ENCODE measurements at regions not wholly inside any gene's neighbourhood (a gene's known extent, or its start where the extent isn't known, plus 50 kb on each side); places are given as distances from the start of the nearest gene placed in this dataset.

DNA sequence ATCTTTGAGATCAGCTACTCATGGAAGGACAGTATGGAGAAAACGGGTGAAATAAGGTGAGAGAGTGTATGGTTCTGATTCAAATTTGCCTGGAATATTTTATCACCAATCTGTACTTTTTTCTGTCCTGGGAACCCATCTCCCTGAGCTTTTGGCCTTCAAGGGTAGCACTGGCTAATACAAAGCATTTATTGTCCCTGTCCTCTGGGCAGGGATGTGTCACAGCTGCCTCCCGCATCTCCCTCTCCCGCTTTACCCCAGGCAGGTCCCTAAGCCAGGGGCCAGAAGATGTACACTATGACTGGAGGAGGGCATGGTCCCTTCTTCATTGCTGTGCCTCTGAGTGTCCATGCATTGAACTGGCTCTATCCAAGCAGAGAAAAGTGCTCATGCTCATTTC is 201.7 kb upstream of the CHRNA7 start:
- intact Hi-C loops (cut with micrococcal nuclease): no loop called here
- H3K9me3 Mint-ChIP-seq: no peaks in the 10 kb centered on the region
- no peaks in the 10 kb centered on the region for H3K36me3 Mint-ChIP-seq (ENCODE audit: low read depth)
- H3K4me1 Mint-ChIP-seq (ENCODE audit: low read depth): no peaks in the 10 kb centered on the region
- H3K27me3 Mint-ChIP-seq (ENCODE audit: low read depth): no peaks in the 10 kb centered on the region
- H3K4me3 Mint-ChIP-seq (ENCODE audit: low read depth): no peak overlapping the region
- no peak for DNase-seq (ENCODE audit: low spot score)
- H3K27ac Mint-ChIP-seq: no peak overlapping the region

DNA sequence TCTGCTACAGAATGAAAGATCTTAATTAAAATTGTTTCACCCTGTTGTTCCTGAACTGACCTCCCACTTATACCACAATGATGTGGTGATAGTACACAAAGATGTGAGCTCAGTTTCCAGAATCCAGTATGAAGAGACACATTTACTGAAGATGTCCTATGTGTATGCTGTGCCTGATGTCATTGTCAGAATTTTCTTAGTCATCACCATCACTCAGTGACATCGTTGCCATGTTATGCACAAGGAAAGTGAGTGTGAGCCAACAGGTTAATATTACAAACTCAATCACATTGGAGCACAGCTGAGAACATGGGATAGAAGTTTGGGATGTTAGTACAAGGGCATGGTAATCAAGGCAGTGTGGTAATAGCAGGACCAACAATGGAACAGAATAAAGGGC is 199.7 kb upstream of the CHRNA7 start:
- Mint-ChIP-seq H3K27me3 (ENCODE audit: low read depth) (no peaks in the 10 kb centered on the region), H3K9me3 (no peaks in the 10 kb centered on the region)

DNA sequence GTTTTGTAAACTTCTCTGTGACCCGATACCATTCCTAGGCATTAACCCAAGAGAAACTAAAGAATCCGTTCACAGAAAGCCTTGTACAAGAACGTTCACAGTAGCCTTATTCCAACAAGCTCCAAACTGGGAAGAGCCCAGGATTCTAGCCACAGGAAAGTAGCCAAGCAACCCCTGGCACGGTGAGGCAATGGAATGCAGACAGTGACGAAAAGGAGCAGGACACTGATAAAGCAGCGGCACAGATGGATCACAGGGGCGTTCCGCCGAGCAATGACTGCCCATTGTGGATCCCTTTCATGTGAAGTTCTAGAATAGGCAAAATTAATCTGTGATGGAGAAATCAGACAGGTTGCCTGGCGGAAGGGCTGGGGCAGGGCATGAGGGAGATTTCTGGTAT is 198.7 kb upstream of the CHRNA7 start:
- H3K27ac Mint-ChIP-seq: no peak overlapping the region
- no peaks in the 10 kb centered on the region for H3K9me3 Mint-ChIP-seq
- no peaks in the 10 kb centered on the region for H3K4me1 Mint-ChIP-seq (ENCODE audit: low read depth)
- H3K27me3 Mint-ChIP-seq (ENCODE audit: low read depth): peaks cover 2% of the 10 kb centered on the region
- H3K4me3 Mint-ChIP-seq (ENCODE audit: low read depth): no peak overlapping the region
- no peaks in the 10 kb centered on the region for H3K36me3 Mint-ChIP-seq (ENCODE audit: low read depth)
- intact Hi-C loops (cut with micrococcal nuclease): no loop called here
- DNase-seq (ENCODE audit: low spot score): no peak

More for the DNA sequence above, 199.7 kb upstream of the CHRNA7 start:
- Mint-ChIP-seq H3K4me1 (ENCODE audit: low read depth) (no peaks in the 10 kb centered on the region), H3K27ac (no peak overlapping the region), H3K4me3 (ENCODE audit: low read depth) (no peak overlapping the region), H3K36me3 (ENCODE audit: low read depth) (no peaks in the 10 kb centered on the region)
- DNase-seq (ENCODE audit: low spot score): no peak
- intact Hi-C loops (cut with micrococcal nuclease): no loop called here

DNA sequence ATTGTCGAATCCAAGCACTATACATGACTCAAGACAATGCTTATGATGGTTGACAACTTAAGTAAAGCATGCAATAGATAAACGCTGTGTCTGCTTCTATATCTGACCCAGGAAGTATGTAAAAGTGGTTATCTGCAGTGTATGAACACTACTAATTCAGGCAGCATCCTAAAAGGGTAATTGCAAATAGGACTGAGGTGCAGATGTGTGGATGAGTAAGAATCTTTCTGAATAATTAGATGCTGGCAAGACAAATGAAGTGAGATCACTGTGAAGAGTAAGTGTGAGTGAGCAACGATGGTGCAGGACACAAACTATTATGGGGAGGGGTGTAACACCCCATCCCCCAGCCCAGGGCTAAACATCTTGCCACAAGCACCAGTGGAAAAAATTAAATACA is 195.7 kb upstream of the CHRNA7 start:
- Mint-ChIP-seq H3K27me3 (ENCODE audit: low read depth) (peaks cover 2% of the 10 kb centered on the region), H3K4me3 (ENCODE audit: low read depth) (no peak overlapping the region), H3K4me1 (ENCODE audit: low read depth) (no peaks in the 10 kb centered on the region), H3K36me3 (ENCODE audit: low read depth) (no peaks in the 10 kb centered on the region), H3K27ac (no peak overlapping the region), H3K9me3 (no peaks in the 10 kb centered on the region)
- intact Hi-C loops (cut with micrococcal nuclease): no loop called here
- DNase-seq (ENCODE audit: low spot score): no peak

DNA sequence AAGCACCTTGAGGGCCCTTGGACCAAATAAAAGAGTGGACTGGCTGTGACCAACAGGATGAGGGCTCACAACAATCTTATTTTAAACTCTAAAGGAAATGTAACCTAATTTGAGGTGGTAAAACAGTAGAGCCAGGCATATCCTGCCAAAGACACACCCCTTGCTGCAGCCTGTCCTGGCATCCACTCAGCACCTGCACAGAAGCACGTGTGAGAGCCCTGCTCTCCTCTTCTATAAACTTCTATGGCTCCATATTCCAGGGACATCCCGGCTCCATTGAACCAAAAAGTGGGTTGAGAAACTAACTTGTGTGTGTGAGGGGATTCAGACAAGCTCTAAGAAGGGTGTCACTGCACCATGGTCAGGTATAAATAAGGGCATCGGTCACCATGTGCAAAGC is 190.9 kb upstream of the CHRNA7 start:
- Mint-ChIP-seq H3K27me3 (ENCODE audit: low read depth) (peaks cover 2% of the 10 kb centered on the region), H3K36me3 (ENCODE audit: low read depth) (no peaks in the 10 kb centered on the region), H3K4me3 (ENCODE audit: low read depth) (no peak overlapping the region), H3K4me1 (ENCODE audit: low read depth) (no peaks in the 10 kb centered on the region), H3K27ac (no peak overlapping the region), H3K9me3 (no peaks in the 10 kb centered on the region)
- no peak for DNase-seq (ENCODE audit: low spot score)
- intact Hi-C loops (cut with micrococcal nuclease): no loop called here

DNA sequence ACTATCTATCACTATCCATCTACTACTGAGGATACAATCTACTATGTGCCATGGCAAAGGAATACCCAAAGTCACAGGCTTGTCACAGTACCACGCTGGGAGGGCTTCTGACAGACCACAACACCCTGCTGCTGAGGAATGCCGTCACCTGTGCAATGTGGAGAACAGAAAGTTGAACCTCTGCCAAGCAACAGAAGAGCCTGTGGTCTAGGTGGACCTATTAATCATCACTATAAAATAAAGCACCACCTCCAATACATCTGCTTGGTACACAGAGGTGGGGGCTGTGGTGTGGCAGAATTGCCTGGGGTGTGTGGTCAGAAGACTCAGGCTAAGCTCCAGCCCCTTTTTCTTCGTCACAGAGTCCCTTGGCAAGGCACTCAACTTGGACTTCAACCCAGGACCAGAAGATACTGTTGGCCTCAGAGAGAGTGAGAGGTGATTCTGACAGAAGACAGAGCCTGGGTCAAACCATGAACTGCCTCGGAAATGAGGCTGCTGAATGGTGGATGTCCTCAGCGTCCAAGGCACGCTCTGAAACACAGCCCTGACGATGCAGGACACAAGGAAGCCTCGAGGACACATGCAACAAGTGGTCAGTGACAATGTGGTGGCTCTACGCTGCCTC is 189.4 kb upstream of the CHRNA7 start:
- DNase-seq (ENCODE audit: low spot score): no peak
- intact Hi-C loops (cut with micrococcal nuclease): no loop called here
- Mint-ChIP-seq H3K4me3 (ENCODE audit: low read depth) (no peak overlapping the region), H3K27me3 (ENCODE audit: low read depth) (peaks cover 2% of the 10 kb centered on the region), H3K9me3 (no peaks in the 10 kb centered on the region), H3K27ac (no peak overlapping the region), H3K4me1 (ENCODE audit: low read depth) (no peaks in the 10 kb centered on the region), H3K36me3 (ENCODE audit: low read depth) (no peaks in the 10 kb centered on the region)

DNA sequence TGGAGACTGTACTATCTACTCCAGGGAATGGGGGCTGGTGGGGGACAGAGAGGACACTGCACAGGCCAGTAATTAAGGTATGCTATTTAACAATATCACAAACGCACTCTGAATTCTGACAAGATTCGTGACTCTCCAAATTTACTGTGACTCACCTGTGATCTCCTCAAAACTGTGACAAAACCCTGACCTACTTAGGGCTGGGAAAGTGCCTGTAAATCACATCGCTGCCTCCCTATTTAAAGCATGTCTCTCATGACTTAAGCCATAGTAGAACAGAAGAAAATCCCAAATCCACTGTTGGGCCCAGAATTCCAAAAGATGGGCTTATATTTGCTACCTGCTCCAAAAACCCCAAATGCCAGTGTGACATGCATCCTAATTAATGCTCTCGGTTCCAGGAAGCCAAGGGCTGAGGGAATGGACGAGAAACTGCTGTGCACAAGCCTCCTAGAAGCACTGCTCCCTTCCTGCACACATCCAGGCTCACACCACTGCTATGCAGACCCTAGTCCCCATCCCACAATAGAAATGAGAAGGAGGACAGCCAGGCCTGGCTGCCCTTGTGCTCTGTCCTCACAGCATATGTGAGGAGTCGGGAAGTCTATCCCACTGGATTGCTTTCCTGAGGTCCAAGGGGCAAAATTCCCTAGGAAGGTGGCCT is 187.7 kb upstream of the CHRNA7 start:
- no peak for DNase-seq (ENCODE audit: low spot score)
- Mint-ChIP-seq H3K27me3 (ENCODE audit: low read depth) (no peaks in the 10 kb centered on the region), H3K9me3 (no peaks in the 10 kb centered on the region), H3K4me1 (ENCODE audit: low read depth) (no peaks in the 10 kb centered on the region), H3K4me3 (ENCODE audit: low read depth) (no peak overlapping the region), H3K36me3 (ENCODE audit: low read depth) (no peaks in the 10 kb centered on the region), H3K27ac (no peak overlapping the region)
- intact Hi-C loops (cut with micrococcal nuclease): no loop called here

DNA sequence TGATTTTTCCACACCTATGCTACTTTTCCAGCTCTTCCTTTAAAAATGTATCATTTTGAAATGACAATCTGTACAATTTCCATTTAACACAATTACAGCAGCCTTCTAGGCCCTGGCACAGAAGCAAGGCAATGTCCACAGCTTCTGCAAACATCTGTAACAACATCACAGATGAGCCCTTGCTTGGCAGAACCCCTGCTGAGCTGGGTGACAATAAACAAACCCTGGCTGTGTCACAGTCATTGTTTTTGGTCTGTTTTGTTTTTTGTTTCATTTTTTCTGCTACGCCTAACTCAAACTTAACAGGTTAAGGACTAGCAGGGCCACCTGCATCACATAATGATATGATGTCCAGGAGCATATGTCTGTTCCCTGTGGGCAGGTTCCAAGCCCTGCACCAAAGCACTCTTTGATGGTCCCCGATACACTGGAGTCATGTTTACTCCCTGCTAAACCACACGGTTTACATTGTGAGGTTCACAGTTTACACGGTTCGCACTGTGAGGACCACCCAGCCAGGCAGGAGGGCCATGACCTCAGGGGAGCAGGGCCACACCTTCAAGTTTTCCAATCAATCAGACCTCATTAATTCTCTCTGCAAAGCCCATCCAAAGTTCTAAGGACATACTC is 186.8 kb upstream of the CHRNA7 start:
- Mint-ChIP-seq H3K27me3 (ENCODE audit: low read depth) (no peaks in the 10 kb centered on the region), H3K9me3 (no peaks in the 10 kb centered on the region), H3K4me1 (ENCODE audit: low read depth) (no peaks in the 10 kb centered on the region), H3K36me3 (ENCODE audit: low read depth) (no peaks in the 10 kb centered on the region), H3K27ac (no peak overlapping the region), H3K4me3 (ENCODE audit: low read depth) (no peak overlapping the region)
- DNase-seq (ENCODE audit: low spot score): no peak
- intact Hi-C loops (cut with micrococcal nuclease): no loop called here

DNA sequence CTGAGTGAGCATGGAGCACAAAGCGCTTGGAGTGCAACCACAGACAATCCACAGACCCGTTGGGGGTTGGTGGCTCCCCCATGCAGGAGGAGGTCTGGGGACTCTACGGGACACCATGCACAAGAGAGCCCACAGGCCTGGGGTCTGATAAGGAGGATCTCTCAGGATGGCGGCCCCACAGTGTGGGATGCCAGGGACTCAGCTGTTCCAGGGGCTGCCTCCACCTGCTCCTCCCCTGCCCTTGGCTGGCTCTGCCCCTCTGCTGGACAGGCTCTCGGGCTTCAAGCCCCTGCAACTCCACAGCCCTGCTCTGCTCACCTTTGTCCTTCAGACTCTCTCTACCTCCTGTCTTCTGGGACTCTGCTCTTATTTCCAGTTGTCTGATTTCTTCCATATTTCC is 184.5 kb upstream of the CHRNA7 start:
- intact Hi-C loops (cut with micrococcal nuclease): no loop called here
- H3K27me3 Mint-ChIP-seq (ENCODE audit: low read depth): no peaks in the 10 kb centered on the region
- H3K27ac Mint-ChIP-seq: no peak overlapping the region
- no peaks in the 10 kb centered on the region for H3K4me1 Mint-ChIP-seq (ENCODE audit: low read depth)
- H3K9me3 Mint-ChIP-seq: no peaks in the 10 kb centered on the region
- no peak overlapping the region for H3K4me3 Mint-ChIP-seq (ENCODE audit: low read depth)
- DNase-seq (ENCODE audit: low spot score): no peak
- no peaks in the 10 kb centered on the region for H3K36me3 Mint-ChIP-seq (ENCODE audit: low read depth)

DNA sequence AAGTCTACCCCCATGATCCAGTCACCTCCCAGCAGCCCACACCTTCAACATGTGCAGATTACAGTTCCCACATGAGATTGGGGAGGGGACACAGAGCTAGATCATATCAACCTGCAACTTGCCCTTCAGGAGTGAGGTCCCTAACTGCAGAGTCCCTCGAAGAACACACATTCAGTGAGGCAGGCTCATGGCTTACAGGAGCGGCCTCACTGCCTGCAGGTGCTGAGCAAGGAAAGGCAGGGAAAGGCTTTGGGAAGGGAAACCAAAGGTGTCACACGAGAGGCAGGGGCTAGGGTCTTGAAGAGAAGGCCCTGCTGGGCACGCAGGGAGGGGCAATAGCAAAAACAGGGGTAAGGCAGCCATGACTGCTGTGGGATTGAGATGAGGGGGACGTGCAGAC is 182.4 kb upstream of the CHRNA7 start:
- Mint-ChIP-seq H3K4me1 (ENCODE audit: low read depth) (no peaks in the 10 kb centered on the region), H3K4me3 (ENCODE audit: low read depth) (no peak overlapping the region), H3K36me3 (ENCODE audit: low read depth) (no peaks in the 10 kb centered on the region), H3K27me3 (ENCODE audit: low read depth) (no peaks in the 10 kb centered on the region), H3K9me3 (no peaks in the 10 kb centered on the region), H3K27ac (no peak overlapping the region)
- DNase-seq (ENCODE audit: low spot score): no peak
- intact Hi-C loops (cut with micrococcal nuclease): no loop called here

DNA sequence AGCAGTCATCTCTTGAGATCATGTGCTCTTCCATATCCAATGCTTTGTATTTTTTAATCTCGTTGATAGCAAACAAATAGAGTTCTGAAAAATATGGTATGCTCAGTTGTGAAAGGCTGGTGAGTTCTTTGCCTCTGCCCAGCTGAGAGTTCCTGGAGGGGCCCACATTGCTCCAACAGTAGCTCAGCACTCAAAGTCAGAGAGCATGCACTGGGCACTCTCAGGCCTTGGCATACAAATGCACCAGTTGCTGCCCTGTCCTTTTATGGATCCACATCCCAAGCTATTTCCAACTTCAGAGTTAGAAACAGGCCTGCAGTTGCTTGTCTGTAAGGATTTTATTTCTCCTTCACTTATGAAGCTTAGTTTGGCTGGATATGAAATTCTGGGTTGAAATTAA is 181.7 kb upstream of the CHRNA7 start:
- intact Hi-C loops (cut with micrococcal nuclease): no loop called here
- H3K36me3 Mint-ChIP-seq (ENCODE audit: low read depth): no peaks in the 10 kb centered on the region
- no peaks in the 10 kb centered on the region for H3K4me1 Mint-ChIP-seq (ENCODE audit: low read depth)
- no peak for DNase-seq (ENCODE audit: low spot score)
- no peak overlapping the region for H3K27ac Mint-ChIP-seq
- no peaks in the 10 kb centered on the region for H3K27me3 Mint-ChIP-seq (ENCODE audit: low read depth)
- H3K9me3 Mint-ChIP-seq: no peaks in the 10 kb centered on the region
- no peak overlapping the region for H3K4me3 Mint-ChIP-seq (ENCODE audit: low read depth)

DNA sequence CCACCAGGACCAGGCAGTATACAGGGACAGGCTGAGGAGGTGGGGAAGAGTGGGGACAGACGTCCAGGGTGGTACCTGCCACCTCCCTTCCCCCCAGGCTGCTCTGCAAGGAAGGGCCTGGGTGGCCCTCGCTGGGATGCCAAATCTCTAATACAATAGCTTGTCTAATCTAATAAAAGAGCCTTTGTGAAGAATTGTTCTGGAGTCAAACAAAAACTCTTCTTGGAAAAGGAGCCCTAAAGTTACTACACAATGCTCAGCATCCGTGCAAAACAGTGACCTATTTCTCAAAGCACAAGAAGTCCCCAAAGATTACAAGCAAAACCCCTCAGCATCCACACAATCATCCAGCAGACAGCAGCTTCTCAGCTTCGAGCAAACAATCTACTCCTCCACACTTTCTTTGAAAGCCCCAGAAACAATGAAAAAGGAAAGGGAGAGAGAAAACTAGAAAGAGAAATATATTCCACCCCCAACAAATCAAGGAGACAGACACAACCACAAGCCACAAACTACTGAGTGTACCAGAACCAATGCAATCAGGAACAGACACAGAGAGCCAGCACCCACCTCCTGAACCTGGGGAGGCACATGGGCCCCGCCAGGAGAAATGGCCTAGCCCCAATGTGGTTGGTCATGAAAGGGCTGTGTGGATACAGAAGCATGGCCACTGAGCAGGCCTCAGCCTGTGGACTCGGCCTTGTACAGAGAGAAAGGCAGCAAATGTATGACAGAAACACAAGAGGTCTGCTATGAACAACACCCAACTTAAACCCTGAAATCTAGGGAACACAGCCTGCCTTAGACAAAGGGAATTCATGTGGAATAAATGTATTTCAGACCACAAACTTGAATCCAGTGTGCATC is 177.1 kb upstream of the CHRNA7 start:
- no peak overlapping the region for H3K4me3 Mint-ChIP-seq (ENCODE audit: low read depth)
- intact Hi-C loops (cut with micrococcal nuclease): no loop called here
- H3K27me3 Mint-ChIP-seq (ENCODE audit: low read depth): peaks cover 4% of the 10 kb centered on the region
- no peak overlapping the region for H3K27ac Mint-ChIP-seq
- no peak for DNase-seq (ENCODE audit: low spot score)
- no peaks in the 10 kb centered on the region for H3K9me3 Mint-ChIP-seq
- no peaks in the 10 kb centered on the region for H3K36me3 Mint-ChIP-seq (ENCODE audit: low read depth)
- no peaks in the 10 kb centered on the region for H3K4me1 Mint-ChIP-seq (ENCODE audit: low read depth)

DNA sequence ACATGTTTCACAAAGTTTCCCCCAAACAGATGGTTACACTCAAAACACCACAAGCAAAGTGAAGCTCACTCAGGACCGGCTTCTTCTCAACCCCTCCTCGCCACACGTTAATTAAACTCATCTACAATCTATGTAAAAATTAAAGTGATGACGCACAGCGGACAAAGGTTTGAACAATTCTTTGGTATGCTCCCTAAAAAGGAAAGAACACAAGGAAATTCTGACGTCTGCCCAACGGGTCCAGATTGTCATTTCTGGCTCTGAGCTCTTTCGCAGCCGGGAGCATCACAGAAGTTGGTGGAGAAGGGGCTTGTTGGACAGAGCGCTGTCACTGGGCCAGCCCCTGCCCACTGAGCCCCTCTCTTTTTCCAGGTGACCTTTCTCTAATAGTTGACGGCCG is 173.7 kb upstream of the CHRNA7 start:
- DNase-seq (ENCODE audit: low spot score): no peak
- no peaks in the 10 kb centered on the region for H3K4me1 Mint-ChIP-seq (ENCODE audit: low read depth)
- no peak overlapping the region for H3K27ac Mint-ChIP-seq
- peaks cover 4% of the 10 kb centered on the region for H3K27me3 Mint-ChIP-seq (ENCODE audit: low read depth)
- intact Hi-C loops (cut with micrococcal nuclease): no loop called here
- H3K36me3 Mint-ChIP-seq (ENCODE audit: low read depth): no peaks in the 10 kb centered on the region
- H3K9me3 Mint-ChIP-seq: no peaks in the 10 kb centered on the region
- no peak overlapping the region for H3K4me3 Mint-ChIP-seq (ENCODE audit: low read depth)
